H1 (cell line): ENCODE measurements at regions not wholly inside any gene's neighbourhood (a gene's known extent, or its start where the extent isn't known, plus 50 kb on each side); places are given as distances from the start of the nearest gene placed in this dataset.
A peak's percentile ranks its signal among the peaks of the same experiment; 100 is the strongest.

ENCODE experiments used
- CTCF ChIA-PET: fragments of 300-600 bp; sonication (Branson Sonifier 250); formaldehyde crosslinking; loops from one replicate; lab custom pipeline; 2021; ENCODE audit not compliant: partially characterized antibody; lab: Charles Lee
- POLR2A ChIA-PET: fragments of 300-600 bp; sonication (Branson Sonifier 250); formaldehyde crosslinking; loops from one replicate; lab custom pipeline; 2021; ENCODE audit warnings: inconsistent platforms; ENCODE audit not compliant: partially characterized antibody; lab: Charles Lee
- DNase-seq, 2 experiments: peaks; one replicate each; pipeline versions ENCODE4 v3.0.0 to v3.0.0-alpha.2; 2010 to 2022; ENCODE audit warnings: low spot score in 2 of 2, low read depth in 1 of 2, mixed read lengths in 1 of 2
- FAIRE-seq: peaks from 2 replicates; lab custom pipeline; 2011; peaks lifted over from hg19 to GRCh38; lab: Jason Lieb, UNC
- H2AFZ ChIP-seq: 2 replicates; pipeline ENCODE4 v1.8.1; 2012; ENCODE audit warnings: low read length, inconsistent platforms
- H2AK5ac ChIP-seq: 2 replicates; pipeline ENCODE4 v1.6.1; 2013; ENCODE audit warnings: low read depth, low read length
- H2BK120ac ChIP-seq: replicated peaks from 2 replicates; pipeline ENCODE3; 2013; ENCODE audit warnings: low read depth, low read length, inconsistent platforms
- H2BK12ac ChIP-seq: 2 replicates; pipeline ENCODE4 v1.6.1; 2013; ENCODE audit warnings: low read depth, low read length
- H2BK15ac ChIP-seq: 2 replicates; pipeline ENCODE4 v1.6.1; 2013; ENCODE audit warnings: low read length
- H2BK20ac ChIP-seq: 2 replicates; pipeline ENCODE4 v1.6.1; 2013; ENCODE audit warnings: low read length
- H2BK5ac ChIP-seq: 2 replicates; pipeline ENCODE4 v1.6.1; 2013; ENCODE audit warnings: low read depth, low read length
- H3K14ac ChIP-seq: 2 replicates; pipeline ENCODE4 v1.6.1; 2013; ENCODE audit warnings: inconsistent platforms; ENCODE audit not compliant: insufficient read length
- H3K18ac ChIP-seq: 2 replicates; pipeline ENCODE4 v1.6.1; 2013; ENCODE audit warnings: low read length; ENCODE audit errors: extremely low read depth
- H3K23ac ChIP-seq: 2 replicates; pipeline ENCODE4 v1.6.1; 2013; ENCODE audit warnings: inconsistent platforms; ENCODE audit not compliant: insufficient read length
- H3K23me2 ChIP-seq: 2 replicates; pipeline ENCODE4 v1.6.1; 2013; ENCODE audit warnings: low read depth, low read length
- H3K27ac ChIP-seq: 2 replicates; pipeline ENCODE4 v1.6.1; 2011; ENCODE audit warnings: low read depth, low read length, inconsistent platforms
- H3K27me3 ChIP-seq, 4 experiments: replicated peaks in 1 of 4; 1 replicate in 1 of 4; 2 replicates in 3 of 4; pipeline versions ENCODE4 v1.6.1 to v1.8.1; 2011 to 2013; ENCODE audit warnings: low read length in 3 of 4, mild to moderate bottlenecking in 3 of 4, inconsistent platforms in 2 of 4, mixed read lengths in 2 of 4, moderate library complexity in 1 of 4; ENCODE audit not compliant: control insufficient read depth in 3 of 4, insufficient read depth in 3 of 4; ENCODE audit errors: extremely low read depth in 1 of 4
- H3K36me3 ChIP-seq, 4 experiments: 2 replicates each; pipeline versions ENCODE4 v1.6.1 to v1.8.1; 2011 to 2013; ENCODE audit warnings: mild to moderate bottlenecking in 4 of 4, low read length in 3 of 4, moderate library complexity in 2 of 4, control low read depth in 1 of 4, inconsistent platforms in 1 of 4; ENCODE audit not compliant: insufficient read depth in 4 of 4, control insufficient read depth in 2 of 4
- H3K4ac ChIP-seq: replicated peaks from 2 replicates; pipeline ENCODE3; 2013; ENCODE audit warnings: low read length, low read depth, mixed read lengths, inconsistent platforms; ENCODE audit not compliant: insufficient read length
- H3K4me1 ChIP-seq, 4 experiments: replicated peaks in 1 of 4; 1 replicate in 1 of 4; 2 replicates in 3 of 4; pipeline versions ENCODE4 v1.6.1 to v1.8.1; 2011 to 2013; ENCODE audit warnings: low read length in 3 of 4, inconsistent platforms in 2 of 4, mixed read lengths in 1 of 4; ENCODE audit not compliant: insufficient read depth in 4 of 4, control insufficient read depth in 3 of 4
- H3K4me2 ChIP-seq, 2 experiments: 2 replicates each; pipeline versions ENCODE4 v1.6.1 to v1.8.1; 2011 to 2013; ENCODE audit warnings: low read depth in 2 of 2, low read length in 2 of 2, control low read depth in 1 of 2, inconsistent platforms in 1 of 2, mild to moderate bottlenecking in 1 of 2; ENCODE audit not compliant: insufficient read depth in 1 of 2
- H3K4me3 ChIP-seq, 4 experiments: fragments of 200-600, 300-600 bp in 1 of 4; sonication (generic), shearing (Covaris generic), sonication (Bioruptor Twin) in 1 of 4; 2 replicates each; pipeline versions ENCODE4 v1.5.1 to v1.8.1; 2011 to 2016; ENCODE audit warnings: low read length in 4 of 4, low read depth in 3 of 4, control low read depth in 2 of 4, inconsistent platforms in 2 of 4, mild to moderate bottlenecking in 2 of 4, mixed read lengths in 1 of 4, moderate library complexity in 1 of 4; ENCODE audit not compliant: insufficient read depth in 2 of 4; ENCODE audit errors: extremely low read depth in 1 of 4
- H3K56ac ChIP-seq: replicated peaks from 2 replicates; pipeline ENCODE3; 2013; ENCODE audit warnings: low read depth, mild to moderate bottlenecking, mixed read lengths, low read length, inconsistent platforms; ENCODE audit not compliant: insufficient read length
- H3K79me1 ChIP-seq: 2 replicates; pipeline ENCODE4 v1.6.1; 2013; ENCODE audit warnings: low read depth, low read length, control low read depth
- H3K79me2 ChIP-seq, 2 experiments: 2 replicates each; pipeline versions ENCODE4 v1.6.1 to v1.8.1; 2012 to 2013; ENCODE audit warnings: low read length in 2 of 2, mild to moderate bottlenecking in 2 of 2, inconsistent platforms in 1 of 2; ENCODE audit not compliant: insufficient read depth in 2 of 2, control insufficient read depth in 1 of 2
- H3K9ac ChIP-seq, 4 experiments: replicated peaks in 1 of 4; 1 replicate in 1 of 4; 2 replicates in 3 of 4; pipeline versions ENCODE4 v1.6.1 to v1.8.1; 2011 to 2013; ENCODE audit warnings: low read depth in 3 of 4, low read length in 3 of 4, control low read depth in 2 of 4, mild to moderate bottlenecking in 2 of 4, moderate library complexity in 2 of 4, inconsistent platforms in 1 of 4; ENCODE audit errors: extremely low read depth in 1 of 4
- H3K9me3 ChIP-seq, 2 experiments: 2 replicates each; pipeline versions ENCODE4 v1.6.1 to v1.8.1; 2012 to 2013; ENCODE audit warnings: mild to moderate bottlenecking in 2 of 2, moderate library complexity in 2 of 2, control low read depth in 1 of 2, inconsistent platforms in 1 of 2, low read depth in 1 of 2, low read length in 1 of 2, mixed read lengths in 1 of 2; ENCODE audit not compliant: insufficient read depth in 2 of 2
- H4K20me1 ChIP-seq, 2 experiments: replicated peaks in 1 of 2; 2 replicates each; pipeline versions ENCODE3 to v1.8.1; 2011 to 2013; ENCODE audit warnings: inconsistent platforms in 2 of 2, low read length in 2 of 2, mild to moderate bottlenecking in 1 of 2; ENCODE audit not compliant: insufficient read depth in 2 of 2, control insufficient read depth in 1 of 2
- H4K5ac ChIP-seq: 2 replicates; pipeline ENCODE4 v1.6.1; 2013; ENCODE audit warnings: low read length, low read depth, mixed read lengths, inconsistent platforms; ENCODE audit not compliant: insufficient read length
- H4K8ac ChIP-seq: 2 replicates; pipeline ENCODE4 v1.8.0; 2013; ENCODE audit warnings: mild to moderate bottlenecking, moderate library complexity, low read length, inconsistent platforms; ENCODE audit not compliant: insufficient read depth; ENCODE audit errors: extremely low read depth
- H4K91ac ChIP-seq: replicated peaks from 2 replicates; pipeline ENCODE3; 2013; ENCODE audit warnings: low read length, mixed read lengths, inconsistent platforms; ENCODE audit not compliant: insufficient read length
- ASH2L ChIP-seq: fragments of 200-600, 300-600 bp; sonication (generic); IDR thresholded peaks from one replicate; pipeline ENCODE4 v1.7.1; 2017; ENCODE audit warnings: low read length
- CEBPB ChIP-seq: IDR thresholded peaks from 2 replicates; pipeline ENCODE4 v1.6.1; 2012; ENCODE audit warnings: low read depth, low read length
- CTBP2 ChIP-seq: IDR thresholded peaks from 2 replicates; pipeline ENCODE4 v1.7.0; 2011; ENCODE audit warnings: borderline replicate concordance, mild to moderate bottlenecking, moderate library complexity, mixed read lengths, low read length; ENCODE audit not compliant: insufficient read depth, insufficient read length
- EZH2 ChIP-seq: fragments of 200-600 bp; sonication (generic); IDR thresholded peaks from 2 replicates; pipeline ENCODE4 v1.7.1; 2012; ENCODE audit warnings: low read depth, mild to moderate bottlenecking, moderate library complexity, low read length, inconsistent platforms; ENCODE audit not compliant: severe bottlenecking
- FOSL1 ChIP-seq: IDR thresholded peaks from 2 replicates; pipeline ENCODE4 v1.6.1; 2011; ENCODE audit warnings: mild to moderate bottlenecking, low read depth, low read length, moderate library complexity; ENCODE audit not compliant: insufficient read depth
- HDAC6 ChIP-seq: IDR thresholded peaks from one replicate; pipeline ENCODE4 v1.7.1; 2012; ENCODE audit warnings: low read depth, mild to moderate bottlenecking, inconsistent platforms, low read length, moderate library complexity
- KDM1A ChIP-seq: fragments of 200-600, 300-600 bp; sonication (generic); IDR thresholded peaks from 2 replicates; pipeline ENCODE4 v1.7.1; 2016; ENCODE audit warnings: mild to moderate bottlenecking, low read length, borderline replicate concordance
- KDM4A ChIP-seq: IDR thresholded peaks from one replicate; pipeline ENCODE4 v1.7.1; 2012; ENCODE audit warnings: low read depth, mild to moderate bottlenecking, moderate library complexity, low read length, inconsistent platforms; ENCODE audit not compliant: severe bottlenecking
- MAX ChIP-seq: IDR thresholded peaks from 2 replicates; pipeline ENCODE4 v1.6.1; 2012; ENCODE audit warnings: inconsistent platforms
- RBBP5 ChIP-seq: IDR thresholded peaks from 2 replicates; pipeline ENCODE4 v1.7.1; 2012; ENCODE audit warnings: low read depth, mild to moderate bottlenecking, inconsistent platforms, low read length, moderate library complexity, borderline replicate concordance
- RXRA ChIP-seq: IDR thresholded peaks from 2 replicates; pipeline ENCODE4 v1.6.1; 2011; ENCODE audit warnings: low read depth, mild to moderate bottlenecking, low read length, moderate library complexity; ENCODE audit not compliant: insufficient read depth
- SAP30 ChIP-seq: fragments of 300-600 bp; sonication (generic); IDR thresholded peaks from 2 replicates; pipeline ENCODE4 v1.7.1; 2012; ENCODE audit warnings: low read length, moderate library complexity, mild to moderate bottlenecking, inconsistent platforms; ENCODE audit not compliant: insufficient read depth, insufficient replicate concordance
- SP4 ChIP-seq: IDR thresholded peaks from 2 replicates; pipeline ENCODE4 v1.6.1; 2012; ENCODE audit warnings: low read length, inconsistent platforms
- ZNF274 ChIP-seq: IDR thresholded peaks from 2 replicates; pipeline ENCODE4 v1.7.0; 2012; ENCODE audit warnings: low read length, borderline replicate concordance; ENCODE audit errors: extremely low read depth
- whole genome bisulfite sequencing, 2 experiments: shearing (Covaris generic) in 1 of 2; methylation state at CpG; one replicate each; pipeline versions ENCODE4 v1.1.6 to v1.1.7; 2013 to 2015; ENCODE audit warnings: low lambda C conversion rate in 2 of 2, mixed read lengths in 2 of 2, inconsistent platforms in 1 of 2, low coverage in 1 of 2, missing lambda C conversion rate in 1 of 2; ENCODE audit not compliant: insufficient replicate concordance in 2 of 2, insufficient coverage in 1 of 2, insufficient read length in 1 of 2; ENCODE audit errors: extremely low coverage in 1 of 2, missing lambda C conversion rate in 1 of 2; 5-methylcytosine and 5-hydroxymethylcytosine counted together

DNA sequence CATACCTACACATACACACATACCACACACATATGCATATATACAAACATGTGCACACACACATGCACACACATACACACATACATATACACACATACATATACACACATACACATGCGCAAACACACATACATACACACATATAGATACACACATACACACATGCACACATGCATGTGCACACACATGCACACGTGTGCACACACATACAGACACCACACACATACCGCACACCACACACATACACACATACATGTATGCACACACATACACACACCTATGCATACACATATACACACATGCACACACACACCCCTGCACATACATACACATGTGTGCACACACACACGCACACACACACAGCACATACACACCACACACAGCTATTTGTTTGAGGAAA lies 236.5 kb downstream of the WDR11 start:
- Histone ChIP-seq H3K4me1 (peaks cover 0 to 3% (median 0%) of the 10 kb centered on the region in 4 experiments; a peak in 1 of 7 replicates), H2BK120ac (no peak overlapping the region), H3K4ac (peak overlapping the region; percentile 44), H3K9ac (no peak overlapping the region), H4K5ac (no peak overlapping the region), H2BK15ac (no peak overlapping the region), H2BK5ac (no peak overlapping the region), H2AFZ (no peak overlapping the region), H3K79me2 (no peaks in the 10 kb centered on the region), H2BK12ac (no peak overlapping the region), H3K23ac (no peak overlapping the region), H3K4me2 (no peak overlapping the region), H2AK5ac (0 out of 2 replicates have a peak overlapping the region, but pooled peaks have one; percentile 9), H3K79me1 (no peaks in the 10 kb centered on the region), H4K20me1 (peaks cover 0 to 5% of the 10 kb centered on the region in 2 experiments), H3K14ac (no peak overlapping the region), H3K56ac (no peak overlapping the region), H3K18ac (no peak overlapping the region; the same call in 1 of the 2 replicates), H3K27ac (no peak overlapping the region), H3K4me3 (no peak overlapping the region), H3K9me3 (no peaks in the 10 kb centered on the region), H2BK20ac (no peak overlapping the region), H3K36me3 (no peaks in the 10 kb centered on the region), H4K8ac (no peak overlapping the region), H3K23me2 (no peaks in the 10 kb centered on the region), H4K91ac (no peak overlapping the region), H3K27me3 (peaks cover 0 to 2% (median 0%) of the 10 kb centered on the region in 4 experiments; a peak in 1 of 7 replicates)
- 84% methylated on average over 4 of the region's 4 CpGs; no CpG with 5 or more reads in 1 of the 2 experiments for WGBS, 2 experiments
- FAIRE-seq (no peak), DNase-seq (no peak)
- POLR2A ChIA-PET, result no interaction called here
- CTCF ChIA-PET, result interaction anchor here (0.7 to 2.1 kb wide), 9 partner anchors 8 to 231 kb away, joined by 3 to 8 read pairs (median 3); no protein-coding TSS in a partner anchor
- TF ChIP-seq SAP30, result no peak
- no peak for TF ChIP-seq RBBP5
- TF ChIP-seq CTBP2, result no peak
- TF ChIP-seq KDM4A, result no peak
- TF ChIP-seq SP4, result no peak
- TF ChIP-seq MAX, result no peak
- TF ChIP-seq FOSL1, result no peak
- no peak for TF ChIP-seq CEBPB
- TF ChIP-seq ZNF274, result no peak
- TF ChIP-seq ASH2L, result no peak
- no peak for TF ChIP-seq RXRA
- TF ChIP-seq KDM1A, result no peak
- TF ChIP-seq EZH2, result no peak
- TF ChIP-seq HDAC6, result no peak
